ENCODE measurements at regions not wholly inside any gene's neighbourhood (a gene's known extent, or its start where the extent isn't known, plus 50 kb on each side); places are given as distances from the start of the nearest gene placed in this dataset.
"Not testable (repeated sequence)": the region's sequence is repeated elsewhere in the genome, so short reads cannot be mapped to it uniquely, and the experiment has no call there.

DNA sequence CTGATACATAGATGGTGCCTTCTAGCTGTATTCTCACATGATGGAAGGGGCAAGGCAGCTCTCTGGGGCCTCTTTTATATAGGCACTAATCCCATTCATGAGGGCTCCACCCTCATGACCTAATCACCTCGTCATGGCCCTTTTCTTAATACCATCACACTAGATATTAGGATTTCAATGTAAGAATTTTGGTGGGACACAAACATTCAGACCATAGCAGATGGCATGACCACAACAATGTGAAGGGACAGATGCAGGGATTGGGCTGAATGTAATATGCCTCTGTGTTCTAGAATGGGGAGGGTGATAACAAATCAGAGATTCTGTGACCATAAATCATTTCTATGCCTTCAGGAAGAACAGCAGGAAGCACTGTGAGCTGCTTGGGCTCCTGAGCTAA is 145.8 kb downstream of the LCA5 start:
- no peak for DNase-seq

DNA sequence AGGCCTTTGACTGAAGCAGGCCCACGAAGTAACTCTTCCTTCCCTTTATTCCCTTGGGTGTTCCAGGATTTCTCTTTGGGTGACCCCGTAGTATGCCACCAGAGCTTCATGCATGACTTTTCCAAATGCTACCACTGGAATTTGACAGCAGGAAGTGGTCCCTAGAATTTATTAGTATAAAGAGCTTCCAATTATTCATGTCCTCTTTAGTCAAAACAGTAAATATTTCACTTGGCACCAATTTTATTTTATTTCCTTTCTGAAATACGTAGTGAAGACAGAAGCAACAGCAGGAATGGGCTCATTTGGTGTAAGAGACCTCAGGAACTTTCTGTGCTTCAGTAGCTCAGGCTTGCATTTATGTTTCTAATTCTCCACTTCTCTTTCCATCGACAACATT is 151.3 kb downstream of the LCA5 start:
- peak; percentile 16 for DNase-seq

DNA sequence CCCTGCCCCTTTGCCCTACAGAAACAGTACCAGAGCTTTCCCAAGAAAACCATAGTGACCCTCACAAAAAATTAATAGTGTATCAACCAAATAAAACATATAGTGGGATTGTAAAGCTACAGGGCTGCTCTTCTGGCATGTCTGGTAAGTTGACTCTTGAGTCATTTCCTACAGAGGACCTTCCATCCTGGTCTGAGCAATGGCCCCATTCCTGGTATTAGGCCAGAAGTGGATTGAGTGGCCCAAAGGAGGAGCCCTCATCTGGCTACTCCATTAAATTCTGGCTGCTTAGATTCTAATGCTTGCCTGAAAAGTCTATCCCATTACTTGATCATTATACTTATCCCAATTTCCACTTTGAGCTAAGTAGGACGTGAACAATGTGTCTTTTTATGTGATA is 150.9 kb upstream of the HMGN3 start:
- DNase-seq = peak; percentile 36

DNA sequence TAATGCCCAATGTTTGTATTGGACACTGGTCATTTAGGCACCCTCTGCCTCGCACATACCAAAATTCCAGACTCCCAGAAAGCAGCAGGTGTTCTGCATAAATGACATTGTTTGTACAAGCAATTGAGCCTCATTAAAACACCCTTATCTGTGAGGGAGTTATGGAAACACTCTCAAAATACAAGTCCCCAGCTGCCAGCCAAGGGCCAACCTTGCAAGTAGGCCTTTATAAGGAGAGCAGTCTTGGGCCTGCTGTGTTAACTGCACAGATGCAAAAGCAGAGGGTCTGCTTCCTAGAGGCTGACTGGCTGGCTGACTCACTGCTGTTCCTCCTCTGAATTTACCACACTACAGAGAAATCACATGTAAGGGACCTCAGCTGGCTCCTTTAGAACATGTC is 150.4 kb upstream of the HMGN3 start:
- peak; percentile 10 for DNase-seq

DNA sequence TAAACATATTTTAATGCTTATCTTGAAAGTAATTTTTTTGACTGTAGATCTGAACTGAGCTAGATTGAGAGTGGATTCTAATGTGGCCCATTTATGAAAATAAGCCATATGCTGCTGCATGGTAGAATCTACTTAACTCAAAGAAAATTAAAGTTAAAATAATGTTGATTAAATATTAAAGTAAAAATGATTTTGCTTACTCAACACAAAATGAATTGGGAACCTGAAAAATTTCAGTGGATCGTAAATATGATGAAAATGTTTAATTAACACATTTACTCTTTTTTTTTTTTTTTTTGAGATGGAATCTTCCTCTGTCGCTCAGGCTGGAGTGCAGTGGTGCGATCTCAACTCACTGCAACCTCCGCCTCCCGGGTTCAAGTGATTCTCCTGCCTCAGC is 144.5 kb upstream of the HMGN3 start:
- DNase-seq = no peak

DNA sequence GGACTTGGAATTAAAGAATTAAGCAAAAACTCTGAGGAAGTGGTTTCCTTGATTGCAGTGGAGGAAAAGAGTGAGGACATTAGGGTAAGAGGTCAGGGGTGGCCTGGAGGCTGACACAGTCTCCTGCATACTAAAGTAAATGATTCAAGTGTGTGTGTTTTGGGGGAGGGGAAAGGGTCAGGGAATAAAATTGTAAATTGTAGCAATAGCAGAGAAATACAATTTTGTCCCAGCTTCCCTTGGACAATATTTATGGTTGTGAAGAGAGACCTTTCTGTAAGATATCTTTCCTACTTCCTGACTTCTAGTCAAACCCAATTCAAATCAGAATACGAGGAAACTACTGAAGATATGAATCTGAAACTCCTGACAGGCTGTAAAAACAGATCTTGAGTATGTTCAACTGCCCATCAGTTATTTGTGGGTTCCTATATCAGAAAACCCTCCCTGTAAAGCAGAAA is 143.4 kb upstream of the HMGN3 start:
- DNase-seq = peak; percentile 36

DNA sequence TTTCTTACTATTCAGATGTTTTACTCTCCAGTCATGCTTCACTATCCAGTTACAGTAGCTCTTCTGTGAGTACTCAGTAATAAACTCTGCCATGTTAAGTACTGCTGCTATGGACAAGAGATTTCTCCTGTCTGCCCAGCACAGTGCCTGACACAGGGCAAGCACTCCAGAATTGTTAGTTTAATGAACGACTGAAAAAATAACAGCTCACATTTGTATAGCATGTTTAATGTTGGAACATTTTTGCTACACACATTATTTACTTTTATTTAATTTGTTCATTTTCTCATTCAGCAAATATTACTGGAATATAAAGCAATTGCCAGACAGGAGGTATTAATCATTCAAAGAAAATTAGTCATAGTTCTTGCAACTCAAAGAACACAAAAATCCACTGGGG is 142.6 kb upstream of the HMGN3 start:
- peak; percentile 65 for DNase-seq

DNA sequence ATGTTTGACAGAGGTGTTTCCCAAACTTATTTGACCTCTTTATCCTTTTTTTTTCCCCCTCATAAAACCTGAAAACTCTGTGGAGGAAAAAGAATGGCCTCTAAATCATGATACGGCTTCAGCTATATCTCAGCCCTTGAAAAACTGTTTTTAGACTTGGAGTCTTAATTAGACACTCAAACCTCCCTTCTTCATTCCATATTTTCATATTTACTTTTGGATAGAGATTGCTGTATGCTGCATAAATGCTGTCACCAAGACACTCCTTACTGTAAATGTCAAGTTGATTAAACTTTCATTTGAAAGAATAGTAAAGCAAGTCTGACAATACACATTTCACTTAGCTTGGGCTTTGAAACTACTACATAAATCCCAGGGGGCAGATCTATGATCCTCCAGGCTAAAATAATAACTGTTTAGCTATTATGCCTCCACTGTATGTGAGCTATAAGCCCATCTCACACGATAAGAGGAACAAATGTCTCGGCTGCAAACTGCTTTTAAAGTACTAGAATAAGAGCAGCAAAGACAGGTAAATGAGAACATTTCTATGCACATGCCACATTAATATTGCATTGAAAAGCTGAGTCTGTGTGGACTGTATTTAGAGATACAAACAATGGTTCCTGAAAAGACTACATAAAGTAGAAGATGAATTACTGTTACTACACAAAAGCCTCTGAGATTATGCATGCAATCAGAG is 141.3 kb upstream of the HMGN3 start:
- DNase-seq = no peak

DNA sequence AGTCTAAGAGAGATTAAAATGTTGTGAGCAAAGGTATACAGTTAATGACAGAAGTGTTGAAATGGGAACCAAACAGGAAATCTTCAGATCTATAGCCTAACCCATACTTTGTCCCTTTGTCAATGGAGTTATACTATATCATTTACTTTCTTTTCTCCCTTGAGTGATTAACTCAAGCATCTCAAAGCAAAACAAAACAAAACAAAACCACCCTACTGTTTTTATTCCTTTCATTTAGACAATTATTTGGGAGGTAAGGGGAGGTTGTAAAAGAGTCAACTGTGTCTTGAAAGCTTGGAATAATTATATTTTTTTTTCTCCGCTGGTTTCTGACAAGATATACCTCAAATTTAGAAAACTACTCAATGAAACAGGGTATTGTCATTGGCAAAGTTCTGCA is 139.8 kb upstream of the HMGN3 start:
- no peak for DNase-seq

DNA sequence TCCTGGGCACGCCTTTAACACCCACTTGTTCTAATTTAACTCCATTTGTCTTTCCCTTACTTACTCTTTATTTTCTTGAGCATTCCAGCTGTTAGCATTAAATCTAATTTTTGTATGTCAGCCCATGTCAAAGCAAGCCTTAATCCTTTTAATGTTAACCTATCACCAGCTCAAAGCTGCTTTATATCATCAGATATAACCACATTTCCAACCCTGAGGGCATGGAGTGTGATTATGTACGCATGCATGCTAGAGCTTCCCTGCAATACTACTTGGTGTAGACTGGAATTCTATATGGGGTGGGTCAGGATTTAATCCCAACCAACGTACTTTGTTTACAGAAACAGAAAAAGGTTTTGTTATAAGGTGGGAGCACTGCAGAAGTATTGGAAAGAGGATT is 139.4 kb upstream of the HMGN3 start:
- DNase-seq = no peak

DNA sequence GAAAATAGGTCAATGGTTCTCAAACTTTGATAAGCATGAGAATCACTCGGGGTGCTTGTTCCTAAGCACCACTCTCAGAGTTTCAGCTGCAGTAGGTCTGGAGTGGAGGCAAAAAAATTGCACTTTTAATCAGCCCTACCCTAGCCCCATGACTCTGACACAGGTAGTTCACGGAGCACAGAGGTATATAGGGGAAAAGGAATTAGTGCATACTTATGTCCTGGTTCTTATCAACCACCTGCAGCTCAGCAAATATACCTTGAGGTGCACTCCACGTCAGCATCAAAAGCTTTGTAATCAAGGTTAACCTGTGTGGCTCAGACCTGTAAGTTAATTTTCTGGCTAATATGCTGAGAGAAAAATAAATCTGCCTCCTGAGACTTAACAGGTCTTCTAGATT is 138.8 kb upstream of the HMGN3 start:
- no peak for DNase-seq

DNA sequence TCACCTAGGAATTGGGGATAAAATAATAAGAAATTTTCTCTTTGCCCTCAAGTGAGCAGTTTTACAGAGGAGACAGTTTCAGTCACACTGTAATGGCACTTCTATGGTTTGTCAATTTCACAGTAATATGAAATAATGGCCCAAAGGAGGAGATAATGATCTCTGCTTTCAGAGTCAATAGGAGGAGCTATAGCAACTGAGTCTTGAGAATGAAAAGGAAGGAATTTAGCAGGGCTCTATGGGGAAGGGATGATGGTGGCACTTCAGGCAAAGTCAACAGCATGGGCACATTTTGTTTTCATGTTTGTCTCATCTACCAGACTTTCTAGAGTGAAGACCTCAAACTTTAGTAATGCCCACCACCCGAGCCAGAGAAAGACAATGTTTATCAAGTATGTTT is 138.3 kb upstream of the HMGN3 start:
- no peak for DNase-seq

DNA sequence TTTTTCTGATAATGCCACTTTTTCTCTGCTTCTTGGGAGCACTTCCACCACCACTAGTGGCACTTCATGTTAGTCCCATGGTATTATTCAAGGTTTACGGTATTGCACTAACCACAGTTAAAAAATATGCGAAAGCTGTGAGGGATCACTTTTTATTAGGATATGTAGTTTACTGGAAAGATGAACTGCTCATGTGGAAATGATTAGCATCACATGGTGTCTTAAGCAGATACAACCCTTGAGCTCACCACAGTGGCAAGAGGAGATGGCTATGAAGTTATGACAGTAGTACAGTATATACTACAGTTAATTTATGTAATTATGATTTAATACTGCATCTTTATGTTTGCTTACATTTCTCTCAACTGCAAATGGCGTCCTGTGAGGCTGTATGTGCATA is 134.5 kb upstream of the HMGN3 start:
- no peak for DNase-seq

DNA sequence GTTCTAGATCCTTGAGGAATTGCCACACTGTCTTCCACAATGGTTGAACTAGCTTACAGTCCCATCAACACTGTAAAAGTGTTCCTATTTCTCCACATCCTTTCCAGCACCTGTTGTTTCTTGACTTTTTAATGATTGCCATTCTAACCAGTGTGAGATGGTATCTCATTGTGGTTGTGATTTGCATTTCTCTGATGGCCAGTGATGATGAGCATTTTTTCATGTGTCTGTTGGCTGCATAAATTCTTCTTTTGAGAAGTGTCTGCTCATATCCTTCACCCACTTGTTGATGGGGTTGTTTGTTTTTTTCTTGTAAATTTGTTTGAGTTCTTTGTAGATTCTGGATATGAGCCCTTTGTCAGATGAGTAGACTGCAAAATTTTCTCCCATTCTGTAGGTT is 129.0 kb upstream of the HMGN3 start:
- not testable (repeated sequence) for DNase-seq

DNA sequence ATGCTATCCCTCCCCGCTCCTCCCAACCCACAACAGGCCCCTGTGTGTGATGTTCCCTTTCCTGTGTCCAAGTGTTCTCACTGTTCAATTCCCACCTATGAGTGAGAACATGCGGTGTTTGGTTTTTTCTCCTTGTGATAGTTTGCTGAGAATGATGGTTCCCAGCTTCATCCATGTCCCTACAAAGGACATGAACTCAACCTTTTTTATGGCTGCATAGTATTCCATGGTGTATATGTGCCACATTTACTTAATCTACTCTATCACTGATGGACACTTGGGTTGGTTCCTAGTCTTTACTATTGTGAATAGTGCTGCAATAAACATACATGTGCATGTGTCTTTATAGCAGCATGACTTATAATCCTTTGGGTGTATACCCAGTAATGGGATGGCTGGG is 126.6 kb upstream of the HMGN3 start:
- DNase-seq = not testable (repeated sequence)

DNA sequence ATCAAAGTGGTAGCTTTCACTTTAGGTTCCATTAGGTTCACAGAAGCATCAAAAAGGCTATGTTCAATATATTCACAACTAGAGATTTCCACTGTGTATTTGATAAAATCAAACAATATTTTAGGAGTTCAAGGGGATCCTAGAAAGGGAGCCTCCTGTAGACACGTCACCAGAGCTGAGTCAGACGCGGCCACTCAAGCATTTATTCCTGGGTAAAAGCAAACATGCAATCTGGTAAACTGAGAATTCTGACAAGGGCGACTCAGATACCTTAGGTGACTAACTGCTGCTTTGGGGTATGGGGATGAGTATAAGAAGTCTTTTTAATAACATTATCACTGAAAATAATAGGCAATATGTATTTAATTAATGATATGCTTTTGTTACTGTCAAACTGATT is 118.7 kb upstream of the HMGN3 start:
- no peak for DNase-seq

DNA sequence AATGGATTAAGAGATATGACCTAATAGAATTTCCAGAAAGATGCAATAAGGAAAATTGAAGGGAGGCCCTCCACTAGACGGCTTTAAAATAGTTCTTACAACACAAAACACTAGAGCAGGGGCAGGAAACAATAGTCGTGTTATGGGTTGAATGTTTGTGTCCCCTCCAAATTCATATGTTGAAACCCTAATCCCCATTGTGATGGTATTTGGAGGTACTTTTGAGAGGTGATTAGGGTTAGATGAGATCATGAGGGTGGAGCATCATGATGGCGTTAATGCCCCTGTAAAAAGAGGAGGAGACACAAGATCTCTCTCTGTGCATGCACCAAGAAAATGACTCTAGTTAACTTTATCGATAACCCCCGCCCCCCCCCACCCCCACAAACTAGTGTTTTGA is 104.0 kb upstream of the HMGN3 start:
- DNase-seq = no peak

DNA sequence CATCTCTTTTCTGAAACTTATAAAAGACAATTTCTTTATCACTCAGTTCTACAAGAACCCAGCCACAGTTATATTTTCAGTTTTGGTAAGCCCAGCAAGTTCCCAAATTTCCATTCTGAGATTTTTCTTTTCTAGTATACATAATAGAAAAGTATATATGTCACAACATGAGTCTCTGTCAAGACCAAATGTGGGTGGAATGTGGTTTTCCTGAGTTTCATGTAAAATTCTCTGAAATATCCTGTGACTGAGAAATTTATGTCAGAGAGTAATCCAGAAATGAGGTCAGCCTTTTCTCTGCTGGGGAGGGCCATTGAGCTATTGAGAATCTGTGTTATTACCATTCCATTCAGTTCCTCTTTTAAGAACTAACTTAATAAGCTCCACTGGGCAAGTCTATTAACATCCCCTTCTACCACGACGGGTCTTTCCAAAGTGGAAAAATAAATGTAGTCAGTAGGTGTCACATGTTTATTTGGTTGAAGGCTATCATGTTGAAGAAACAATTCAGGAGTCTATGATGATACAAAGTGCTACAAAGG is 100.7 kb upstream of the HMGN3 start:
- no peak for DNase-seq

DNA sequence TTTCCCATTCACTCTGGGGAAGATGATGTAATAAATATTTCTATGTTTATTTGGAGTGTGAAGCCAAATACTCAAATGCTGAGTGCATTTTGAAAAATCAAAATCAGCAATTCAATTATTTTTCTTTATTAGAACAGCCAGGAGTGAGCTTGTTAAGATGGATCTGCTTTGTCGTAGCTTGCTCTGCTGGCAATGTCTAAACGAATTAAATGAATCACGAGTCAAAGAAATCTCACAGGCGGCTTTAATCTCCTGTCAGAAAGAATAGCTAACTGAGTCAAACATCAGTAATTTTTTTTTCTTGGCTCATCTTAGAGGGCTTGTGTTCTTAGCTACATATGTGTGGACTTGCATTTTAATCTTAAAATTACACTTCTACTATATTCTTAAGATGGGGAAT is 100.2 kb upstream of the HMGN3 start:
- no peak for DNase-seq

DNA sequence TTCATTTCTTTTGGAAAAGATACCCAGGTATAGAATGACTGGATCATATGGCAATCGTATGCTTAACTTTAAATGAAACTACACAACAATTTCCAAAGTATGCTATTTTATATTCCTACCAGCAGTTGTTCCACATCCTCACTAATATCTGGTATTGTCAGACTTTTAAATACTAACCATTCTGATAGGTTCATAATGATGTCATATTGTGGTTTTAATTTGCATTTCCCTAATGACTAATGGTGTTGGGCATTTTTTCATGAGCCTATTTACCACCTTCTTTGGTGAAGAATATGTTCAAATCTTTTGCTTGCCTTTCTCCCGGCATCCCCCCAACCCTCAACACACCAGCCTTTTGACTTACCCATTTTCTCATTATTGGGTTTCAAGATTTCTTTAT is 96.2 kb upstream of the HMGN3 start:
- DNase-seq = peak; percentile 23

DNA sequence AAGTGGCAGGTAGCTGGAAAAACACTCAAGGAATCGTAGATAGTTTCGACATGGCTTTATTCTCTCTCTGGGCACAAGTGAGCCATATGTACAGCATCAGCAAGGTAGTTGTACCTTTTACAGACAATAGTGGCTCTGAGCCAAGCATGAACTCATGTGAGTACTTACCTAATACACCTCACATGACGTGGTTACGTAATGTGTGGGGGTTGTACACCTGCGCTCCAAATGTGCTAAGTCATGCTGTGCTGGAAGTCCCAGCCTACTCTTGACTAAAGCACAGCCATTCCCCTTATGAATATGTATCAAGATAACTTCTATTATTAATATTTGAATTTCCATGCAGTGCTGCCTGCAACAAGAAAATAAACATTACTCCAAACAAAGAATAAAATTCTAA is 78.8 kb upstream of the HMGN3 start:
- no peak for DNase-seq

DNA sequence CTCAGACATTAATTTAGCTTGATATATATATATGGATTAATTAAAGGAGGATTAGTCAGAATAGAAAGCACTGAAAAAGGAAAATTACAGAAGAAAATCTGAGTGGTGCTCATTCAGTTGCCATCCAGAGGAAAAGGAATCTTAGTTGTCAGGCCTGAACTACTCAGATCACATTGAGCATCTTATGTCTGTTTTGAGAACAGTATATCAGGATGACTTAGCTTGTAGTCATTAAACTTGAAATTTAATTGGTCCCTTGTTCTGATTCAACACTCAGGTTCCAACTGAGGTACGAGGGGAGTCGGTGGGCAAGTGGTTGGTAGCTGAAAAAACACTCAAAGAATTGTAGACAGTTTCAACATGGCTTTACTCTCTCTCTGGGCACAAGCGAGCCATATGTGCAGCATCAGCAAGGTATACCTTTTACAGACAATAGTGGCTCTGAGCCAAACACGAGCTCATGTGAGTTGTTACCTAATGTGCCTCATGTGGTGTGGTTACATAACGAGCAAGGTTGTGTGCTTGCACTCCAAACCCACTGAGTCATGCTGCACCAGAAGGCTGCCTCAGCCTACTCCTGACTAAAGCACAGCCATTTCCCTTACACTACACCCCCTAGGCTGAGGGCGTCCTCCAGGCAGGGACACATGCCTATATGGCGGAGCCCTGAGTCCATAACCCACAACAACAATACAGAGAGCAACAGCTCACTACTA is 73.0 kb upstream of the HMGN3 start:
- peak; percentile 7 for DNase-seq

DNA sequence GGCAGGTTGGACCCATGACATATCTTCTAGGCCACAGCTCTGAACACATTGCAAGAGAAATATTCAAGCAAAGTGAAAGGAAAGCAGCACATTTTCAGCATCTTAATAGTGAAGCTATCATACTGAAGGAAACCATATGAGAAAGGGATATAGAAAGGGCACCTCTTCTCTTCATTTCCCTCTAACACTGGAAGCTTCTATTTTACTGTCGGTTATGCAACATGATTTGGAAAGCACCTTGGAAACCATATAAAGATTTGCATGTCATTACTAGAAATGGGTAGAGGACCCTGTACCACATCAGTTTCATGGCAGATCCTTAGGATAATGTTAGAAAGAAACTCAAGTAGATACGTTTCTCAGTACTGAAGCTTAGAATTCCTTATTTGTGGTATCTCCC is 70.5 kb upstream of the HMGN3 start:
- no peak for DNase-seq

DNA sequence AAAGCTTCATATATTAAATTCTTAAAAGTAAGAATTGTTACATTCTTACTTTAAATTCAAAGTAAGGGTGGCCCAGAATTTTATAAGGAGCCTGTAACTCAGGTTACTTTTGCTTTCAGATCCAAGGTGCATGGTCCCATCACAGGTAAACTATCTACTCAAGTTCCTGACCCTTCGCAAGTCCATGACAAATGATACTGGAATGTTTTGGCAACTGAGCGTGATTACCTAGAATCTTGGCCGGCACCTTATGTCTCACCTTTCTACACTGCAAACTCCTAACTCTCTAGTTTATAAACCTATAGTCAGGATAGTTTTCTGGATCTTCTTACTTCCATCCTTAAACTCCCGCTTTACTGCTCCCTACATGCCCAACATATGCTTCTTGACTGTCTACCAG is 67.9 kb upstream of the HMGN3 start:
- DNase-seq = no peak

DNA sequence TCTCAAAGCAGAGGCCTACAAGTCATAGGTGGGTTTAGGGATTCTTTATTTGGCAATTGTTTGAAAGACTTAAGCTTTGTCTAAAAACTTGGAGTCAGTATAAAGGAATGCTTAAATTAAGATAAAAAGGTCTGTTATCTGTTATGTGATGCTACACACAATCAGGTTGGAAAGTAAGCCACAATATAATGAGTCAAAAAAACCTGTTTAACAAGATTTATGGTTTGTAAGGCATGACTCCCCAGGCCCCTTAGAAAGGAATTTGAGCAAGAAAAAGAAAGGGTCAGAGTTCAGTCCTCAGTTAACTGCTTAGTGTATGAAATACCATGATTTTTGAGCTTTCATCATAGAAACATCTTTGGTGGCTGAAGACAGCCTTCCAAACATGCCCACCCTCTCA is 66.8 kb upstream of the HMGN3 start:
- DNase-seq = no peak

All from HCEC 1CT (cell line).